Hepatocyte (in vitro differentiated cells): ENCODE measurements at regions not wholly inside any gene's neighbourhood (a gene's known extent, or its start where the extent isn't known, plus 50 kb on each side); places are given as distances from the start of the nearest gene placed in this dataset.

Source experiments
- DNase-seq: peaks from one replicate; pipeline ENCODE4 v3.0.0-alpha.2; 2016; ENCODE audit warnings: low spot score
- H2AFZ ChIP-seq: fragments of 200-600 bp; sonication (generic); 2 replicates; pipeline ENCODE4 v1.6.0; 2016; ENCODE audit warnings: antibody characterized with exemption, mild to moderate bottlenecking
- H3K27ac ChIP-seq: fragments of 200-600 bp; sonication (generic); 2 replicates; pipeline ENCODE4 v1.5.1; 2016; ENCODE audit warnings: mild to moderate bottlenecking
- H3K27me3 ChIP-seq: fragments of 200-600 bp; sonication (generic); 2 replicates; pipeline ENCODE4 v1.6.1; 2016
- H3K36me3 ChIP-seq: fragments of 200-600 bp; sonication (generic); replicated peaks from 2 replicates; pipeline ENCODE4 v1.5.1; 2016; ENCODE audit warnings: low read depth; ENCODE audit not compliant: insufficient read depth
- H3K4me1 ChIP-seq: fragments of 200-600 bp; sonication (generic); 2 replicates; pipeline ENCODE4 v1.5.1; 2016; ENCODE audit warnings: mild to moderate bottlenecking, moderate library complexity; ENCODE audit not compliant: insufficient read depth
- H3K4me2 ChIP-seq: fragments of 200-600 bp; sonication (generic); 2 replicates; pipeline ENCODE4 v1.6.0; 2016
- H3K4me3 ChIP-seq: fragments of 200-600 bp; sonication (generic); 2 replicates; pipeline ENCODE4 v1.5.1; 2016; ENCODE audit warnings: mild to moderate bottlenecking
- H3K79me2 ChIP-seq: fragments of 200-600 bp; sonication (generic); 2 replicates; pipeline ENCODE4 v1.6.0; 2017; ENCODE audit warnings: mild to moderate bottlenecking
- H3K9me2 ChIP-seq: fragments of 200-600 bp; sonication (generic); replicated peaks from 2 replicates; pipeline ENCODE4 v1.6.0; 2017; ENCODE audit warnings: mild to moderate bottlenecking; ENCODE audit not compliant: insufficient read depth
- H3K9me3 ChIP-seq: fragments of 200-600 bp; sonication (generic); 2 replicates; pipeline ENCODE4 v1.5.1; 2016; ENCODE audit warnings: low read depth, mild to moderate bottlenecking
- H4K20me1 ChIP-seq: fragments of 200-600 bp; sonication (generic); 2 replicates; pipeline ENCODE4 v1.6.0; 2016; ENCODE audit warnings: mild to moderate bottlenecking; ENCODE audit not compliant: insufficient read depth, poor library complexity, severe bottlenecking
- CTCF ChIP-seq: fragments of 200-600 bp; sonication (generic); IDR thresholded peaks from 2 replicates; pipeline ENCODE4 v1.5.1; 2016; ENCODE audit warnings: antibody characterized with exemption, mild to moderate bottlenecking; ENCODE audit not compliant: poor library complexity
- EZH2 ChIP-seq: fragments of 200-600 bp; sonication (generic); IDR thresholded peaks from 2 replicates; pipeline ENCODE4 v1.6.1; 2016; ENCODE audit warnings: antibody characterized with exemption, mild to moderate bottlenecking, borderline replicate concordance
- EZH2phosphoT487 ChIP-seq: fragments of 200-600 bp; sonication (generic); IDR thresholded peaks from one replicate; pipeline ENCODE4 v1.6.1; 2018; ENCODE audit warnings: antibody characterized with exemption, mild to moderate bottlenecking, low read depth, moderate library complexity; ENCODE audit not compliant: unreplicated experiment, severe bottlenecking
- WGBS: methylation state at CpG from one replicate; pipeline ENCODE4 v1.1.6; 2016; ENCODE audit warnings: low lambda C conversion rate; ENCODE audit errors: missing lambda C conversion rate; 5-methylcytosine and 5-hydroxymethylcytosine counted together

- Histone ChIP-seq H3K9me2 (no peaks in the 10 kb centered on the region), H3K9me3 (no peaks in the 10 kb centered on the region), H3K27ac (peak overlapping the region; percentile 89), H3K27me3 (no peaks in the 10 kb centered on the region), H3K4me2 (peak overlapping the region; percentile 86), H3K79me2 (no peaks in the 10 kb centered on the region), H3K4me1 (peaks cover 8% of the 10 kb centered on the region), H3K4me3 (peak overlapping the region; percentile 71), H3K36me3 (no peaks in the 10 kb centered on the region), H2AFZ (peak overlapping the region; percentile 91), H4K20me1 (no peaks in the 10 kb centered on the region)
- TF ChIP-seq CTCF (no peak), EZH2phosphoT487 (no peak), EZH2 (no peak)
- 100% methylated on average over 2 of the region's 2 CpGs for WGBS
- DNase-seq: no peak
These were observed 76.6 kb upstream of the CHD6 start for GRCh38 chr20:41694796-41695195.

DNA sequence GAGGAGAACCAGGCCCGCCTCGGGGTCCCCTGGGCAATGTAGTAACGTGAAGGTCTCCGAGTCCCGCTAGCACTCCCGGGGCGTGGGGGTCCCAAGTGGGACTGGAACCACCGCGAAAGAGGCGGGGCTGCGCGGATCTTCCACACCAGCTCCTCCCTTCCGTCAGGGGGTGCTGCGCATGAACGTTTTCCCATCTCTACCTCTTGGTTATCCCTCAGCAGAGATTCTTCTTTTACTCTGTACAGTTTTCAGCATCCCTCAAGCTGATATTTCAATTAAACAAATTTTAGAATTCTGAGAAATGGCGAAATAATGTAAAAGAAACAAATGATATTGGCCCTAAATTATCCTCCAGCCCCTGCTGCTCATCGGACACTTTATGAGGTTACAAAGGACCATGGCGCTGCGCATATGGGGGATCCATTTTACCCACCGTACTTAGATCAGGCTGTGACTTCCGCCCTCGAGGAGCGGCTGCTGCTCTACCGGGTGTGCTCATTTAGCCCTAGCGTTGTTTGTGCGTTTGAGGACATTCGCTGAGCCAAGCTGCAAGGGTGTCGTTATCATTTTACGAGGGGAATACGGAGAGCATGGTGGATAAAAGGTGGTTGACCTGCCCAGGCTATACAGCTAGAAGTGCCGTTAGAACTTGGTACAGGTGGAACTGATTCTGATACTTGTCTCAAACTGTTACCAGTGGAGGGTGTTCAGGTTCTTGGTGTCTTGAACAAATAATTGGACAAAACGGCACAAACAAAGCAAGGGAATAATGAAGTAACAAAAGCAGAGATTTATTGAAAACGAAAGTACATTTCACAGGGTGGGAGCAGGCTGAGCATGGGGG is 75.2 kb upstream of the CHD6 start:
- no peaks in the 10 kb centered on the region for H3K36me3 ChIP-seq
- peak; percentile 90 for DNase-seq
- H3K27ac ChIP-seq: peak overlapping the region; percentile 89
- H3K9me2 ChIP-seq: no peaks in the 10 kb centered on the region
- no peaks in the 10 kb centered on the region for H4K20me1 ChIP-seq
- H3K79me2 ChIP-seq: no peaks in the 10 kb centered on the region
- H3K4me2 ChIP-seq: peak overlapping the region; percentile 86
- H3K4me3 ChIP-seq: peak overlapping the region; percentile 71
- TF ChIP-seq EZH2phosphoT487: no peak
- peak; percentile 81 for TF ChIP-seq CTCF
- WGBS: 2% methylated on average over 33 of the region's 33 CpGs
- H3K27me3 ChIP-seq: no peaks in the 10 kb centered on the region
- peaks cover 8% of the 10 kb centered on the region for H3K4me1 ChIP-seq
- no peaks in the 10 kb centered on the region for H3K9me3 ChIP-seq
- H2AFZ ChIP-seq: peak overlapping the region; percentile 91

- H3K27me3 ChIP-seq: no peaks in the 10 kb centered on the region
- H2AFZ ChIP-seq: peak overlapping the region; percentile 91
- 11% methylated on average over 29 of the region's 29 CpGs for WGBS
- H3K4me3 ChIP-seq: peak overlapping the region; percentile 71
- no peaks in the 10 kb centered on the region for H3K9me3 ChIP-seq
- no peaks in the 10 kb centered on the region for H3K9me2 ChIP-seq
- peak; percentile 87 for DNase-seq
- peak overlapping the region; percentile 89 for H3K27ac ChIP-seq
- peak overlapping the region; percentile 86 for H3K4me2 ChIP-seq
- no peaks in the 10 kb centered on the region for H4K20me1 ChIP-seq
- no peaks in the 10 kb centered on the region for H3K36me3 ChIP-seq
- H3K79me2 ChIP-seq: no peaks in the 10 kb centered on the region
- H3K4me1 ChIP-seq: peaks cover 8% of the 10 kb centered on the region
- no peak for TF ChIP-seq EZH2phosphoT487
- no peak for TF ChIP-seq EZH2
- no peak for TF ChIP-seq CTCF
These were observed 74.4 kb upstream of the CHD6 start for GRCh38 chr20:41692479-41693135.
